Stimulated activated CD8-positive, alpha-beta memory T cell treated with anti-CD3 and anti-CD28 coated beads, Interleukin-2, amount 100 ng/mL, for 1 hour (primary cell): ENCODE measurements at regions not wholly inside any gene's neighbourhood (a gene's known extent, or its start where the extent isn't known, plus 50 kb on each side); places are given as distances from the start of the nearest gene placed in this dataset.

ENCODE experiments used
- DNase-seq, 2 donors: peaks; one replicate each; pipeline ENCODE4 v3.0.0-alpha.2; 2020; ENCODE audit warnings: low read depth in 2 of 2

DNA sequence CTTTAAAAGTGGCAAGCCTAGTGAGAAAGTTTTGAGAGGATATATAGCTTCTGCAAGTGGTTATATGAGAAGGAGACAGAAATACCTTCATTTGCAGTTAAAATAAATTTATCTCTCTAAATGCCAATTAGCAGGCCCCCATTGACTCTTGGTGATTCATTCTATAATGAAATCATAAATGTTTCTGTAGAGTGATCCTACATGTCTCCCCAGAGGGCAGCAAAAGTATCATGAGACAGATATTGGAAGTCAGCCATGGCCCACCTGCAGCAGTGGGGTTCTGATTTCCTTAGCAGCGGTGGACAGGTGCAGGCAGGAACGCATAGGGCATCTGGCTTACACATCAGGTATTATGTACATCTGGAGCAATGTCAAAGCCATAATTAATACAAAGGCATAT, 385.4 kb upstream of the SLC10A2 start:
- no peak for DNase-seq

DNA sequence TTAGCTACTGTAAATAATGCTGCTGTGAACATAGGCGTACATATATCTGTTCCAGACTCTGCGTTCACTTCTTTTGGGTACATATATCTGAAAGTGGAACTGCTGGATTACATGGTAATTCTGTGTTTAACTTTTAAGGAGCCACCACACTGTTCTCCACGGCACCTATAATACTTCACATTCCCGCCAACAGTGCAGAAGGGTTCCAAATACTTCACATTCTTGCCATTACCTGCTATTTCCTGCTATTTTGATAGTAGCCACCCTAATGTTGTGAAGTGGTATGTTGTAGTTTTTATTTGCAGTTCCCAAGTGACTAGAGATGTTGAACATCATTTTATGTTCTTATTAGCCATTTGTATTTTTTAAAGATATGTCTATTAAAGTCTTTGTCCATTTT, 377.4 kb upstream of the SLC10A2 start:
- no peak for DNase-seq

DNA sequence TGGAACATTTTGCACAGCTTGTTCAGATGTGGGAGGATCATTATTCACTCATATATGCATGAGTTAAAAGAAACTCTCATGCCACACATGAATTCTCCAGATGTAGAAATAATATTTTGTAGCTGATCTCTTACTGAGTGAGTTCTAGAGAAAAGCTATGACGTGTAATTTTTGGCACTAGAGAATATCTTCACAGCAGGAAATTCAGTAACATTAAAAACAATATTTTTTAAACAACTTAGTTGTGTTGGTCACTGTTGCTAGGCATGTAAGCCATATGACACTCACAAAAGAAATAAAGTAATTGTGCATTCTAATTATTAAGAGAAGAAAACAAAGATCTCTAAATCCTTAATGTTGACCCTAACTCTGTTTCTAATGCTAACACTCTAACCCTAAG, 371.4 kb upstream of the SLC10A2 start:
- DNase-seq = no peak

DNA sequence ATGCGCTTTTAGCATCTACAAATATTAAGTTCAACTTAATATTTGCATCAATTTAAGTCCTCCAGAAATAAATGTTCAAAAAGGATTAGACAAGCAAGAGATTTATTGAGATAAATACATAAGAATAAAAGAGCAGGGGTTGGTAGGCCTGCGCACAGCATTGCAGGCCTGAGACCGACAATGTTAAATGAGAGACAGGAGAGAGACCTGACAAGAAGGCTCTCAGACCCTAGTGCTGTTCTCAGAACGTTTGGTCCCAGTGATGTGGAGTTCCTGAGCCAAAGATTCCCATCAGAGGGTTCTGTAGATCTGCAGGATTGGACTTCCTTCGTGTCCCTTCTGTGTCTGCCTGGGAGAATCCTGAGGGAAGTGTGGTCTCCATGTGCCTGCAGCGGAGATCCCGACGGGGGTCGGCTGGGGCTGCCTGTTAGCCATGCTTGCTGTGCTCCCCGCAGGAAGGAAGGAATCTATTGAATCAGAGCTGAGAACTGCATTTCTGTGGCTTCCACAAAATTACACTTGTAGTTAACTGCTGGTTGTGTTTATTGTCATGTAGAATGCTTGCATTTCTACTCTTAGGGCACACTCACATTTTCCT, 369.9 kb upstream of the SLC10A2 start:
- DNase-seq = no peak

DNA sequence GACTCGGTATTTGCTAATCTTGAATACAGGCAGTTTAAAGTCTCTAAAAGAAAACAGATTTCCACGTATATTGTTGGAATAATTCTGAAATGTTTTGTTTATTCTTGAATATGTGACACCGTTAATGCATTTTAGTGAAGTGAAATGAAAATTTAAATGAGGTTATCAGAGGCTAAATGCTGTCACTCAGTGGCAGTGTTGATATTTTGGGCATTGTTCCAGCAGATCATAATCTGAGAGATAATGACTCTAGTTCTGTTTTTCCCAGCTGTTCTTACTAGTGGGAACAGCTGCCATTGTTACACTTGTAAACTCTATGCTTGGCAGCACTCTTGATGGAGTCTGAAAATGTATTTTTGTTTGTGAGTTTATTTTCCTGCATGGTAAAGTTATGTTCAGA, 365.6 kb upstream of the SLC10A2 start:
- DNase-seq = no peak

DNA sequence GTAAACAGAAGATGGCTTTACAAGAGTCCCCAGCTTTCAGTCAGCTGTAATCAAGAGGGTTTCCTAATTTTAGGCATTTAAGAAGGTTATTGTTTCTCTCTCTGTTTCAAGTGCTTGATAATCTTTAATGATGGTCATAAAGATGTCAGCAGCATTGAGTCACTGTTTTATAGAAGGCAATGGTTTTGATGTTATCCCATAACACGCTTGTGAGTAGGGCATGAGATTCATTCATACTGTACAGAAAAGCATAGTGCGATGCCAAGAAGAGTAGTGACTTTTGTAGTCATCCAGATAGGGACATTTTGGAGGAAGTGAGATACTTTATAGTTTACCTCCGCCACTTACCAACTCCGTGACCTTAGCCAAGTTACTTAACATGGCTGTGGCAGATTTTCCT, 364.2 kb upstream of the SLC10A2 start:
- DNase-seq = no peak

DNA sequence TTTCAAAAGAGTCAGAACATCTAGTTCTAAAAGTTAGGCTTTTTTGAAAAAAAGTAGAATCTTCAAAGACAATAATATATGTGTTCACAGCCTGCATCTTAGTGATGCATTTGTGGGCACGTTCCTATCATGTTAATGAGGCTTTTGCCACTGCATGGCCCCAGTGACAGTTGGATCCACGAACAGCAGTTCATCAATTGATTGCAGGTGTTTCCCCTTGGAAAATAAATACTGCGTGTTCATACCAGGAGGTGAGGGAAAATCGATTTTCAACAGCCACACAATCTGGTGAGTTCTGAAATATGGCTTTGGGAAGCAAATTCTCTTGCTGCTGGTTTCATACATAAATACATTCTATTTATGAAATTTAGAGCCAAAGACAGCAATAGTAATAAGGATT, 343.8 kb upstream of the SLC10A2 start:
- no peak for DNase-seq

DNA sequence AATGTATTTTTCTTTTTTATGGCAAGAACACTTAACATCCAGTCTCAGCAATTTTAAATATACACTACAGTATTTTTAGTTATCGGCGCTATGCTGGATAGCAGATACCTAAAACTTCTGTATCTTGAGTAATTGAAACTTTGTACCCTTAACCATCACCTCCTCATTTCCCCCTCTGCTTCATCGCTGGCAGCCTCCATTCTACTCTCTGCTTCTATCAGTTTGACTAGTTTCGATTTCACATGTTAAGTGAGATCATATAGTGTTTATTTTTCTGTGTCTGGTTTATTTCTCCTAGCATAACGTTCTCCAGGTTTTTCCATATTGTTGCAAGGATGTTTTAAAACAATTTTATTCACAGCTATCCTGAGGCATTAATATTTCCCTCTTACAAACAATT, 340.8 kb upstream of the SLC10A2 start:
- DNase-seq = no peak

DNA sequence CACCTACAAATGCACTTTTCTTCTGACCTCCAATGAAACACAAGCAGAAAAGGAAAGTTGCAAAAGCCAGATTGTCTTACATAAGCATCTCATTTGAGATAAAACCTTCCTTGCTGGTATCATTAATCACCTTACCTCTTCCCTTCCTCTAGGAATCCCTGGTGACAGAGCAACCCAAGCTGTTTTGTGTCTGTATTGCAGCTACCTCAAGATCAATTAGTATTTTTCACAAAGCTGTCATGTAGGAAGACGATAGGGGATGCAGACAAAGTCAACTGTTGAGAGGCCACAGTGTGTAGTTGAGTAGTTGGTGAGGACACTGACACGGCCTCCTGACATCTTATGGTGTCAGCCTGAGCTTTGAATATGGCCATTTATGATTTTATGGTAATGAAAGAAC, 339.1 kb upstream of the SLC10A2 start:
- no peak for DNase-seq

DNA sequence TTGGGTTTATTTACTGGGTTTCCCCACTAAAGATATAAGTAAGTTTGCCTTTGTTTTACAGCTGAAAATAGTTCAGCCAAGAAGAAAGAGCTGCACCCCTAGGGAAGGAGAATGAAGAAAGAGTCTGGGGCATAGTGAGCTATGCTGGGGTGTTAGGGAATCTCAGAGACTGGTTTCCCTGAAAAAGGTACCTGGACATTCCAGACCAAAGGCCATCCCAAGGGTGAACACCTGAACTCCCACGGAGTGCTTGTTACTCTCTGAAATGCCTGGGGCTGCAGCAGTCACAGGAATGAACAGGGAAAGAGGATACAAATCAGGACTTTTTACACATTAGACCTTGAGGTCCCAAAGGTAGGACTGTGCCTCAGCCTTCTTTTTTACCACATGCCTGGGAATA, 337.6 kb upstream of the SLC10A2 start:
- no peak for DNase-seq

DNA sequence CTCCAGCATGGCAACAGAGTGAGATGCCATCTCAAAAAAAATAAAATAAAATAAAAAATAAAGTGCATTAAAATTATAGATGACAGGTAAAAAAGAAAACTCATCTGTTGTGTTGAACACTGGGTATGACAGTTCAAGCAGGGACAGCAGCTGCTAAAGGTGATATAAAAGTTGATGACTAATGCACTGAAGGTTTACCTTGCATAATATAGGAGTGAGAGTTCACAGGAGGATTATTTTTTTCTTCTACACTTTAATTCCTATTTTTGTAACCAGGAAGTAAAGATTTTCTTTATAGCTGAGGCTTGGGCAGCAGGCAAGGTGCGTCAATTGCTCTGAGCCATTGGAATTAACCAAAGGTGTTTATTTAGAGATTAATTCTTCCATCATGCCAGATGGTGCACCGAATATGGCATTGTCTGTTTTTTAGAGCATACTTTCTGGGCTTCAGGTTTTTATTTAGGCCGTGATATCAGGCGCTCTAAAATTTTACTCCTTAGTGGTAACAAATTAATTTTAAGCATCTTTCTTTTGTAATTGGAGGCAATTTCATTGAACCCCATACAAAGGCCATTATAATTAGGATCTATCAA, 337.0 kb upstream of the SLC10A2 start:
- DNase-seq = no peak

DNA sequence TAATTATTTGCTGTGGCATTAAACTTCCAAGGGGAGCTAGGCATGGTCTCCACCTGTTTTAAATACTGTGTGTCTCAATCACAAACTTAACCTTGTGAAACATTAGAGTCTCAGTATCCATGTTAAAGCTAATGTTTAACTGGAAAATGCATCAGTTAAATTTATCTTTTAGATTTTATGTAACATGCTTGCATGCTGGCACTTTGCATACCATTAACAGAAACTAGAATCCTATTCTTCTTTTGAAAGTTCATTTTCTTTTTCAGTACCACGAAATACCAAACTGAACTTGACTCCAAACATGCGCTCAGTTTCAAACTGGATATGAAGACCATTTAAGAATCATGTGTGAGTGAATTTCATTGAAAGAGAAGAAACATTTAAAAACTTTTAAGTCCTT, 328.9 kb upstream of the SLC10A2 start:
- DNase-seq = no peak

DNA sequence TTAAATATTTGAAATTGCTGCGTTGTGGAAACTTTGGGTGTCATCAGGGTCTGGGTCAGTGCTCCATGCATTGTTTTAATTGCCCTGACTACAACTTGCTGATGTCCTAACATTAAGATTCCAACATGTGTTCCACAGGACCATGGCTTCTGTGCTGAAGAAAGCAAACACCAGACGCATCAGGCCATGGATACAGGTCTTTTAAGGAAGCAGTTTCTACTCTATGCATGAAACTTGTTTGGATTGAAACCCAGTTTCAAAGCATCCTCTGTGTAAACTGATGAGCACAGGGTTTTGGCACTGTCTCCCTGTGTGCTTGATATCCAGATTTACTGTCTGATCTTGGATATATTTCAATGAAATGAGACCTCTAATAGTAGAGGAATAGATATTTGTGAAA, 328.4 kb upstream of the SLC10A2 start:
- DNase-seq = no peak

DNA sequence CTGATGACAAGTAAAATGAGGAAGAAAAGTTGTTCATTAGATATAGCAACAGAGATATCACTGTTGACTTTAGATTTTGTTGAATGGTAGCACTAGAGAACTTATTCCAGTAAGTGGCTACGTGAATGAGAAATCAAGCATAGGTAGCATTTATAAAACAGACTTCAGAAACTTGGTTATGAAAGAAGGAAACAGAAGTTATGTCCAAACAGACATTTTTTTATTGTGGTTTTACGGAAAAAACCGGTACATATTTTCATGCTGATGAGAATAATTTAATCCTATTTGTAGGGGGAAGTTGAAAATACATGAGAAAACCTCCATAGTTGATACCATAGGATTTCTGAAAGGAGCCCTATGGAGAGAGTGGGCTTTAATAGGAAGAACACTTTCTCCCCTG, 325.7 kb upstream of the SLC10A2 start:
- DNase-seq = no peak

DNA sequence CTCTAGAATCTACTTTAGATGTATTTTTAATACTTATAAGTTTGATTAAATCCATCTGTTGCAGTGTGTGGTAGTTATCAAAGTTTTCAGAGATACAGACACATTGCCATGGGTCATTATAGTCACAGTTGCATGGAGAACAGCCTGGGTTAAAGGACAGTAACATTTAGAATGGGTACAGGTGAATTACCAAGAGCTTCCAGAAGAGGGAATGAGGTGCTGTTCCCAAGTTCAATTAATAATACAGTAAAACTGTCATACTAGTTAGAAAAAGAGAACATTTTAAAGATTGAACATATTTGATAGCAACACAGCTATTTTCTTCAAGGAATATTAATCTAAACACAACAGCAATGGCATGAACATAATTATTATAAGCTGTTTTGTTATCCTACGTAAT, 322.6 kb upstream of the SLC10A2 start:
- no peak for DNase-seq

DNA sequence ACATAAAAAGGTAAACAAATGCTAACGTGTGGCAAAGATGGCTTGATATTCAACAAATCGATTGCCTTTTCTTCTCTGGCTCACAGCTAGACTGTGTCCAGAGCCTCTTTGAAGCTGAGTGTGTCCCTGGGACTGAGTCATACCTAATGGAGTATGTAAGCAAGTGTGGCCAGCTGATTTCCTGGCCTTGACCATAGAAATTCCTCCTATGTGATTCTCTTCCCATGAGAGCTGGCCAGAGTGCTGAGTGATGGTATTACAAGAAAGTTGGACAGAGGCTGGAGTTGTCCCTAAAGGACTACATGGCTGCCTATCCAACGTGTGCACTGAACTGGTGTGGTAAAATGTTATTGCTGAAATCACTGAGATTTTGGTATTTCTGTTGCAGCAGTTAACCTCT, 320.1 kb upstream of the SLC10A2 start:
- DNase-seq = no peak

DNA sequence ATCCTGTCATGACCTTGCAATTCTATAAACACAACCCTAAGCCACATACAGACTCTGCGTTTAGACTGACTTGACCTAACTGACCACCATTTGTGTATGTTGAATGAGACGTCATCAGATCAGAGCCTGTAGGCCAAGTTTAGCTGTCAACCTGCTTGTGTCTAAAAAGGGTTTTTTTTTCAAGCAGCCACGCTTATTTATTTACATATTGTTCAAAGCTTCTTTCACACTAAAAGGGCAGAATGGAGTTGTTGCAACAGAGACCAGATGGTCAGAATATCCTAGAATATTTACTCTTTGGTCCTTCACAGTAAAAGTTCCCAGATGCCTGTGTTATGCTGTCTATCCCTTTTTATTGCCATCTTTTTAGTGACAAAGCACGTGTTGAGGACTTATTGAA, 307.7 kb upstream of the SLC10A2 start:
- DNase-seq = no peak

DNA sequence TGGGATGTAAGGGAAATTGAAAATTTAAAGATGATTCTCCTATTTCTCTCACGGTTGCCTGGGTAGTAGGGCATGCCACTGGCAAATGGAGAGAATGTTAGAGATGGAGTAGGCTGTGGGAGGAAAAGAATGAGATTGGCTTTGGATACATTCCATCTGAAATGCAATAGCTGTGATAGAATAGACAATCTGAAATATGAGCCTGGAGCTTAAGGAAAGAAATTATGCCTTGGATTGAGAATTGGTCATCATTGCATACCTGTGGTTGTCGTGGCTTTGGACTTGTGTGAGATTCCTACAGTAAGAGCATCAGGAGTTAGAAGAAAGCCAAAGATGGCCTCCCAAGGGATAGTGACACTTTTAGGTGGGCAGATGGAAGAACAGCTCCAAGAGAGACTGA, 305.1 kb upstream of the SLC10A2 start:
- DNase-seq = no peak

DNA sequence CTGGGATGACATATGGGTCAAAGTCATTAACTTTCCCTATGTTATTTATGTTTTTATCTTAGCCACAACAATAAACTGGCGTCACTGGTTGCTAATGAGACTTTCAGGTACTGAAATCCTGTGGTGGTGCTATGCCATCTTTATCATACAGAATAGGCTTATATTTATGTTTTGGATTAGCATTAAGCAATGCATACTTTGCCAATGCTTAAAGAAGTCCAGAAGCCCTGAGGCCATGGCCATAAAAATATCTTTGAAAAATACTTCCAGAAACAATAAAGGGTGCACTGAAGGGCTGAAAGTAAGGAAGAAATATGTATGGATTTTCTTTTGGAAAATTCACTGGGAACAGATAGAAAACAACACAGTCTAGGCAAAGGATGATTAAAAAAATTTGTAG, 304.6 kb upstream of the SLC10A2 start:
- no peak for DNase-seq

DNA sequence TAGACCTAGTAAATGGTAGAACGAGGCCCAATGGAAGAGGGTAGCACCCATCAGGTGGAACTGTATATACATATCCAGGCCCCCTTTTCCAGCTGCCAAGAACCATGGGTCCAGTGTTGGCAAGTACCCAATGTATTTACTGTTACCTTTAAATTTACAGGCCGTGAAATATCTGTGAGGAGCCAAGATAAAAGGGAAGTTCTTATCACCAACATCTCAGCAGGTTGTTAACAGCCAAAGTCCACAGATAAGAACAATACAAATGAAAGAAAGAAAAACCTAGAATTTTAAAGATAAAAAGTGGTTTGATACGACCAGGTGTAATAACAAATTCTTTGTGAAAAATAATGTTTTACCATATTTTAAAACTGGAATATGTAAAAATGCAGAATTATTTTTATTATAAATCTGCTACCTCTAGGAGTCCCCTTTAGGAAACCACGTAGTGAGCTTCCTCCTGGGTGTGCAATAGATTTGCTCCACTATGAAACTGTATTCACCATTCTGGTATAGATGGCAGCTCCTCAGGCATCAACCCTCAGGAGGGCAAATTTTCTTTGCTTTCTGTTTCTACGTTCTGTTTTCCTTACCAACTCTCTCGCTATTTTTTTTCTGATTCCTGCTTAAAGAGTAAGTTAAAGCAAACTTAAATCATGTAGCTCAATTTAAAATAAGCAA, 292.2 kb upstream of the SLC10A2 start:
- no peak for DNase-seq

DNA sequence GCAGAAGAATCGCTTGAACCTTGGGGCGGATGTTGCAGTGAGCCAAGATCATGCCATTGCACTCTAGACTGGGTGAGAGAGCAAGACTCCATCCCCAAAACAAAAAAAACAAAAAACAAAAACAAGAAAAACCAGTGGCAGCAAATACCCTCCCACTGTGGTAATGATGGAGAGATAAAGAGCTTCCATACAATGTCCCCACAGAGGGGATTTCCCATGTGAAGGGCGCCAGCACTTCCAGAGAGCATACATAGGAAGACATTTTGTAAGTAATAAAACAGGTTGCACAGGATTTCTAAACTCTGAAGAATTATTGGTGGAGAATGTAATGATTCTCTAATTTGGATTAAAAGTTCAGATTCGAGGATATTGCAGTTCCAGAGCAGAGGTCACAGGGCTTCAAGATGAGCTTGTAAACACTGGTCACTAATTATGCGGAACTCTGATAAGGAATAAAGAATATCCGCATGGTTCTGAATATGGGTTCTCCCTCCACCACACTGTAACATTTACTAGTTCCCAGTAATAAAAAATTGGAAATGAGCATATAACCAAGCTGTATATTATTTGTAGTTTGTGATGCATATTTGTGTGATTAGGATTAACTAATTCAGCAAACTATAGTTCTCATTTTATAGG, 290.1 kb upstream of the SLC10A2 start:
- no peak for DNase-seq

DNA sequence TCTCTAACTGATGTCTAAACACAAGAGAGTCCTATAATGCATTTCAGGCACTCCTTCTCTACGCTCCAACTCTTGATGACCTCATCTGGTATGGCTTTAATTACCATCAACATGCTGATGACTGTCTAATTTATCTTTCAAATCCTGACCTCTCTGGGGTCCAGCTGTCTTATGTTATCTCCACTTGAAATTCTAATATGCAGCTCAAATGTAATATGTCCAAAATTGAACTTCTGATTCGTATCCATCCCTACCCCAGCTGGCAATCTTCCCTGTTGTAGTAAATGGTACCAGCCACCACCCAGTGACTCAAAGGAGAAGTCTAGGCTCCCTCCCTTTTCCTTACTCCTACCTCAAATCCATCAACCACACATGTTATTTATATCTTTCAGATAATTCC, 288.0 kb upstream of the SLC10A2 start:
- DNase-seq = no peak
